Endothelial cell of umbilical vein (primary cell): ENCODE measurements at regions not wholly inside any gene's neighbourhood (a gene's known extent, or its start where the extent isn't known, plus 50 kb on each side); places are given as distances from the start of the nearest gene placed in this dataset.

ENCODE experiments used
- BruUV-seq: library from RNA; stranded (reverse); fragments of 400-500 nt; replicated peaks from 2 replicates; lab custom pipeline; 2021; lab: Mats Ljungman, UMichigan
- CTCF ChIA-PET: fragments of 300-600, 350-600 bp; sonication (Branson Sonifier 250); formaldehyde crosslinking; loops from one replicate; lab custom pipeline; 2021; ENCODE audit warnings: antibody characterized with exemption, inconsistent platforms; lab: Charles Lee
- POLR2A ChIA-PET: fragments of 300-600, 350-600 bp; sonication (Branson Sonifier 250); formaldehyde crosslinking; loops from one replicate; lab custom pipeline; 2021; ENCODE audit warnings: antibody characterized with exemption, inconsistent platforms; lab: Charles Lee
- DNase-seq: peaks from one replicate; pipeline ENCODE4 v3.0.0-alpha.2; 2011; ENCODE audit warnings: low read depth, low spot score
- FAIRE-seq: peaks from 2 replicates; lab custom pipeline; 2011; peaks lifted over from hg19 to GRCh38; lab: Jason Lieb, UNC
- H2AFZ ChIP-seq: 2 replicates; pipeline ENCODE4 v1.6.0; 2012; ENCODE audit warnings: low read depth, low read length, control low read depth, inconsistent platforms
- H3K27ac ChIP-seq: 2 replicates; pipeline ENCODE4 v1.5.1; 2011; ENCODE audit warnings: low read depth, mild to moderate bottlenecking, control low read depth, low read length, moderate library complexity; ENCODE audit not compliant: insufficient read depth
- H3K27me3 ChIP-seq, 2 experiments: 2 replicates each; pipeline versions ENCODE4 v1.6.0 to v1.6.1; 2011; ENCODE audit warnings: low read length in 2 of 2, mixed read lengths in 1 of 2; ENCODE audit not compliant: control insufficient read depth in 2 of 2, insufficient read depth in 2 of 2
- H3K36me3 ChIP-seq, 2 experiments: 2 replicates in 1 of 2; 3 replicates in 1 of 2; pipeline ENCODE4 v1.5.1; 2011; ENCODE audit warnings: low read length in 2 of 2, mild to moderate bottlenecking in 1 of 2, moderate library complexity in 1 of 2; ENCODE audit not compliant: control insufficient read depth in 2 of 2, insufficient read depth in 2 of 2; ENCODE audit errors: extremely low read depth in 1 of 2
- H3K4me1 ChIP-seq: 3 replicates; pipeline ENCODE4 v1.5.1; 2011; ENCODE audit warnings: mild to moderate bottlenecking, low read length; ENCODE audit not compliant: control insufficient read depth, insufficient read depth; ENCODE audit errors: extremely low read depth
- H3K4me2 ChIP-seq: 2 replicates; pipeline ENCODE4 v1.6.1; 2011; ENCODE audit warnings: low read length, control low read depth, mixed read lengths; ENCODE audit not compliant: insufficient read depth
- H3K4me3 ChIP-seq, 3 experiments: fragments of 200-600 bp in 1 of 3; sonication (generic), shearing (Covaris generic) in 1 of 3; replicated peaks in 1 of 3; 2 replicates each; pipeline ENCODE4 v1.5.1; 2011 to 2016; ENCODE audit warnings: control low read depth in 3 of 3, low read length in 3 of 3, mild to moderate bottlenecking in 2 of 3, inconsistent platforms in 1 of 3, low read depth in 1 of 3, moderate library complexity in 1 of 3; ENCODE audit not compliant: insufficient read depth in 1 of 3
- H3K79me2 ChIP-seq: 2 replicates; pipeline ENCODE4 v1.6.0; 2012; ENCODE audit warnings: low read length, inconsistent platforms; ENCODE audit not compliant: control insufficient read depth, insufficient read depth
- H3K9ac ChIP-seq: replicated peaks from 2 replicates; pipeline ENCODE3; 2011; ENCODE audit warnings: low read length, control low read depth; ENCODE audit not compliant: insufficient read depth; ENCODE audit errors: extremely low read depth
- H3K9me1 ChIP-seq: replicated peaks from 3 replicates; pipeline ENCODE4 v1.6.0; 2011; ENCODE audit warnings: mild to moderate bottlenecking, low read length; ENCODE audit not compliant: control insufficient read depth, insufficient read depth; ENCODE audit errors: extremely low read depth
- H3K9me3 ChIP-seq: replicated peaks from 2 replicates; pipeline ENCODE4 v1.5.1; 2012; ENCODE audit warnings: low read length, inconsistent platforms; ENCODE audit not compliant: control insufficient read depth, insufficient read depth
- H4K20me1 ChIP-seq: replicated peaks from 2 replicates; pipeline ENCODE3; 2011; ENCODE audit warnings: mild to moderate bottlenecking, low read length; ENCODE audit not compliant: control insufficient read depth, insufficient read depth; ENCODE audit errors: extremely low read depth
- EZH2 ChIP-seq: IDR thresholded peaks from 2 replicates; pipeline ENCODE4 v1.6.1; 2012; ENCODE audit warnings: borderline replicate concordance, low read depth, mild to moderate bottlenecking, moderate library complexity, low read length, inconsistent platforms; ENCODE audit not compliant: severe bottlenecking
- FOS ChIP-seq: IDR thresholded peaks from 2 replicates; pipeline ENCODE4 v1.6.1; 2011; ENCODE audit warnings: mild to moderate bottlenecking, low read length, moderate library complexity, borderline replicate concordance; ENCODE audit not compliant: insufficient read depth
- GATA2 ChIP-seq: IDR thresholded peaks from 2 replicates; pipeline ENCODE4 v1.7.0; 2011; ENCODE audit warnings: low read depth, mild to moderate bottlenecking, moderate library complexity, mixed read lengths, low read length; ENCODE audit not compliant: insufficient read length, insufficient read depth
- JUN ChIP-seq: IDR thresholded peaks from 2 replicates; pipeline ENCODE4 v1.6.1; 2011; ENCODE audit warnings: borderline replicate concordance, low read depth; ENCODE audit not compliant: insufficient read length, insufficient read depth
- MAX ChIP-seq: IDR thresholded peaks from 2 replicates; pipeline ENCODE4 v1.6.1; 2011; ENCODE audit not compliant: insufficient read depth, insufficient read length
- MYC ChIP-seq: IDR thresholded peaks from one replicate; pipeline ENCODE4 v1.6.1; 2011; ENCODE audit warnings: mild to moderate bottlenecking, low read depth, low read length
- POLR2A ChIP-seq: IDR thresholded peaks from 2 replicates; pipeline ENCODE4 v1.6.1; 2012; ENCODE audit warnings: low read depth, mild to moderate bottlenecking, control low read depth, low read length
- POLR2AphosphoS5 ChIP-seq: IDR thresholded peaks from 2 replicates; pipeline ENCODE4 v1.6.1; 2012; ENCODE audit warnings: low read depth, mild to moderate bottlenecking, control low read depth, low read length, moderate library complexity; ENCODE audit not compliant: insufficient read depth
- dilution Hi-C: fragments of 300-500 bp; cut with MboI; formaldehyde crosslinking; loops from one replicate; pipeline ENCODE4 v1.15.0; 2019; ENCODE audit warnings: low sequenced_read_pairs; ENCODE audit not compliant: extremely low pct_ligation_motif_present
- intact Hi-C: fragments of 100-400 bp; cut with micrococcal nuclease; formaldehyde crosslinking; loops from one replicate; pipeline ENCODE4 v1.10.0; 2022
- TF ChIP-seq, protein P1 (sequence below), 2 donors: IDR thresholded peaks; 1 replicate in 1 of 2; 2 replicates in 1 of 2; pipeline ENCODE4 v1.5.1; 2011; ENCODE audit warnings: low read length in 2 of 2, mild to moderate bottlenecking in 2 of 2, moderate library complexity in 2 of 2, control low read depth in 1 of 2, inconsistent platforms in 1 of 2, low read depth in 1 of 2; ENCODE audit not compliant: insufficient read depth in 1 of 2; ENCODE audit errors: extremely low read depth in 1 of 2

GRCh38 chr2:147086715-147087114 lies 758.1 kb upstream of the ACVR2A start:
- no peak overlapping the region for H2AFZ ChIP-seq
- no peaks in the 10 kb centered on the region for H3K27me3 ChIP-seq
- H4K20me1 ChIP-seq: no peaks in the 10 kb centered on the region
- H3K79me2 ChIP-seq: no peaks in the 10 kb centered on the region
- no peaks in the 10 kb centered on the region for H3K9me3 ChIP-seq
- no peak for FAIRE-seq
- no peaks in the 10 kb centered on the region for H3K9me1 ChIP-seq
- dilution Hi-C loops: no loop called here
- POLR2A ChIA-PET: no interaction called here
- H3K4me3 ChIP-seq: no peak overlapping the region
- H3K4me2 ChIP-seq: no peak overlapping the region
- DNase-seq: no peak
- no peaks in the 10 kb centered on the region for H3K4me1 ChIP-seq
- no peaks in the 10 kb centered on the region for H3K36me3 ChIP-seq
- no TSS peak for BruUV-seq
- intact Hi-C loops: no loop called here
- H3K9ac ChIP-seq: no peak overlapping the region
- no peak for TF ChIP-seq GATA2
- TF ChIP-seq JUN: no peak
- TF ChIP-seq POLR2A: no peak
- TF ChIP-seq, protein P1, sequence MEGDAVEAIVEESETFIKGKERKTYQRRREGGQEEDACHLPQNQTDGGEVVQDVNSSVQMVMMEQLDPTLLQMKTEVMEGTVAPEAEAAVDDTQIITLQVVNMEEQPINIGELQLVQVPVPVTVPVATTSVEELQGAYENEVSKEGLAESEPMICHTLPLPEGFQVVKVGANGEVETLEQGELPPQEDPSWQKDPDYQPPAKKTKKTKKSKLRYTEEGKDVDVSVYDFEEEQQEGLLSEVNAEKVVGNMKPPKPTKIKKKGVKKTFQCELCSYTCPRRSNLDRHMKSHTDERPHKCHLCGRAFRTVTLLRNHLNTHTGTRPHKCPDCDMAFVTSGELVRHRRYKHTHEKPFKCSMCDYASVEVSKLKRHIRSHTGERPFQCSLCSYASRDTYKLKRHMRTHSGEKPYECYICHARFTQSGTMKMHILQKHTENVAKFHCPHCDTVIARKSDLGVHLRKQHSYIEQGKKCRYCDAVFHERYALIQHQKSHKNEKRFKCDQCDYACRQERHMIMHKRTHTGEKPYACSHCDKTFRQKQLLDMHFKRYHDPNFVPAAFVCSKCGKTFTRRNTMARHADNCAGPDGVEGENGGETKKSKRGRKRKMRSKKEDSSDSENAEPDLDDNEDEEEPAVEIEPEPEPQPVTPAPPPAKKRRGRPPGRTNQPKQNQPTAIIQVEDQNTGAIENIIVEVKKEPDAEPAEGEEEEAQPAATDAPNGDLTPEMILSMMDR (IDR thresholded peaks at IDR 0.05; ENCODE audit: extremely low read depth in 1 of 2, insufficient read depth in 1 of 2, low read depth in 1 of 2, low read length in 2 of 2): no peak
- TF ChIP-seq MAX: no peak
- no peak for TF ChIP-seq POLR2AphosphoS5
- TF ChIP-seq EZH2: no peak
- no peak for TF ChIP-seq MYC
- TF ChIP-seq FOS: no peak
- CTCF ChIA-PET: interaction anchor here (1.0 to 1.6 kb wide), 3 partner anchors 42 to 824 kb away, joined by 3 to 5 read pairs (median 3); no protein-coding TSS in a partner anchor
- no peak overlapping the region for H3K27ac ChIP-seq
